HEK293T (cell line): ENCODE measurements at regions not wholly inside any gene's neighbourhood (a gene's known extent, or its start where the extent isn't known, plus 50 kb on each side); places are given as distances from the start of the nearest gene placed in this dataset.

ENCODE experiments used
- ARNT ChIP-seq: fragments of 450-650 bp; IDR thresholded peaks from 2 replicates; pipeline ENCODE4 v1.6.1; 2017; ENCODE audit warnings: mild to moderate bottlenecking
- BHLHE40 ChIP-seq: fragments of 450-650 bp; IDR thresholded peaks from 2 replicates; pipeline ENCODE4 v1.6.1; 2016; ENCODE audit warnings: mild to moderate bottlenecking, moderate library complexity, borderline replicate concordance
- CTBP1 ChIP-seq: fragments of 450-650 bp; IDR thresholded peaks from 2 replicates; pipeline ENCODE4 v1.6.1; 2016; ENCODE audit warnings: borderline replicate concordance
- ELF4 ChIP-seq: fragments of 450-650 bp; IDR thresholded peaks from 2 replicates; pipeline ENCODE4 v1.6.1; 2017; ENCODE audit warnings: antibody characterized with exemption
- FOXA1 ChIP-seq: fragments of 450-650 bp; IDR thresholded peaks from 2 replicates; pipeline ENCODE4 v1.6.1; 2016; ENCODE audit warnings: mild to moderate bottlenecking
- FOXK2 ChIP-seq: fragments of 450-650 bp; IDR thresholded peaks from 2 replicates; pipeline ENCODE4 v1.6.1; 2016; ENCODE audit warnings: mild to moderate bottlenecking
- FOXM1 ChIP-seq: fragments of 450-650 bp; IDR thresholded peaks from 2 replicates; pipeline ENCODE4 v1.6.1; 2017; ENCODE audit warnings: mild to moderate bottlenecking, borderline replicate concordance
- HDGF ChIP-seq: fragments of 450-650 bp; IDR thresholded peaks from 2 replicates; pipeline ENCODE4 v1.6.1; 2017; ENCODE audit warnings: antibody characterized with exemption, borderline replicate concordance
- NFRKB ChIP-seq: fragments of 450-650 bp; IDR thresholded peaks from 2 replicates; pipeline ENCODE4 v1.6.1; 2016; ENCODE audit warnings: mild to moderate bottlenecking, moderate library complexity
- SP1 ChIP-seq: fragments of 450-650 bp; IDR thresholded peaks from 2 replicates; pipeline ENCODE4 v1.6.1; 2017
- SUZ12 ChIP-seq: fragments of 450-650 bp; IDR thresholded peaks from 2 replicates; pipeline ENCODE4 v1.6.1; 2016; ENCODE audit warnings: mild to moderate bottlenecking
- TARDBP ChIP-seq: fragments of 450-650 bp; IDR thresholded peaks from 2 replicates; pipeline ENCODE4 v1.6.1; 2016
- ZNF384 ChIP-seq: fragments of 450-650 bp; IDR thresholded peaks from 2 replicates; pipeline ENCODE4 v1.6.1; 2016
- TF ChIP-seq, protein P1 (sequence below): fragments of 450-650 bp; IDR thresholded peaks from 2 replicates; pipeline ENCODE4 v1.6.1; 2016

- no peak for TF ChIP-seq FOXK2
- TF ChIP-seq CTBP1 = no peak
- TF ChIP-seq BHLHE40 = no peak
- TF ChIP-seq FOXM1 = no peak
- TF ChIP-seq, protein P1, sequence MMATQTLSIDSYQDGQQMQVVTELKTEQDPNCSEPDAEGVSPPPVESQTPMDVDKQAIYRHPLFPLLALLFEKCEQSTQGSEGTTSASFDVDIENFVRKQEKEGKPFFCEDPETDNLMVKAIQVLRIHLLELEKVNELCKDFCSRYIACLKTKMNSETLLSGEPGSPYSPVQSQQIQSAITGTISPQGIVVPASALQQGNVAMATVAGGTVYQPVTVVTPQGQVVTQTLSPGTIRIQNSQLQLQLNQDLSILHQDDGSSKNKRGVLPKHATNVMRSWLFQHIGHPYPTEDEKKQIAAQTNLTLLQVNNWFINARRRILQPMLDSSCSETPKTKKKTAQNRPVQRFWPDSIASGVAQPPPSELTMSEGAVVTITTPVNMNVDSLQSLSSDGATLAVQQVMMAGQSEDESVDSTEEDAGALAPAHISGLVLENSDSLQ = no peak
- no peak for TF ChIP-seq SP1
- no peak for TF ChIP-seq TARDBP
- TF ChIP-seq SUZ12 = no peak
- TF ChIP-seq NFRKB = no peak
- TF ChIP-seq ELF4 = no peak
- TF ChIP-seq HDGF = no peak
- TF ChIP-seq ARNT = no peak
- no peak for TF ChIP-seq FOXA1
- no peak for TF ChIP-seq ZNF384
Observed at GRCh38 chr4:15295421-15296162, 132.2 kb upstream of the C1QTNF7 start.
